ENCODE measurements at regions not wholly inside any gene's neighbourhood (a gene's known extent, or its start where the extent isn't known, plus 50 kb on each side); places are given as distances from the start of the nearest gene placed in this dataset.

- no peaks in the 10 kb centered on the region for H3K36me3 Mint-ChIP-seq (ENCODE audit: insufficient read depth in 1 of 3, low read depth in 3 of 3)
- Histone ChIP-seq H2BK15ac (ENCODE audit: low read depth, low read length) (no peak overlapping the region), H3K9me3 (ENCODE audit: control insufficient read depth, low read depth, low read length) (no peaks in the 10 kb centered on the region), H4K8ac (replicated peaks; ENCODE audit: insufficient read length, low read depth, low read length) (no peak overlapping the region), H3K14ac (ENCODE audit: insufficient read depth, low read length) (no peak overlapping the region), H3K23ac (ENCODE audit: insufficient read length, low read depth, low read length) (no peak overlapping the region), H2BK12ac (ENCODE audit: insufficient read length, low read depth, low read length) (no peak overlapping the region), H3K4me1 (ENCODE audit: insufficient read depth, low read length) (peaks cover 4% of the 10 kb centered on the region; the same call in 1 of the 2 replicates), H2AFZ (ENCODE audit: low read length) (no peak overlapping the region), H4K91ac (ENCODE audit: insufficient read length, low read depth, low read length) (no peak overlapping the region), H3K79me1 (ENCODE audit: insufficient read depth, low read depth, low read length, poor library complexity, severe bottlenecking) (no peaks in the 10 kb centered on the region), H2BK120ac (ENCODE audit: low read depth, low read length, poor library complexity, severe bottlenecking) (no peak overlapping the region), H4K20me1 (ENCODE audit: control insufficient read depth, insufficient read depth, insufficient read length) (no peaks in the 10 kb centered on the region), H3K4ac (ENCODE audit: low read depth, low read length) (no peak overlapping the region), H2BK5ac (ENCODE audit: insufficient read length, low read length) (no peak overlapping the region), H3K56ac (ENCODE audit: insufficient read length, low read depth, low read length) (no peak overlapping the region), H2BK20ac (ENCODE audit: low read depth, low read length, poor library complexity, severe bottlenecking) (no peak overlapping the region), H3K18ac (ENCODE audit: insufficient read length, low read depth, low read length) (no peak overlapping the region), H3K27ac (ENCODE audit: insufficient read length, low read depth, low read length) (no peak overlapping the region), H2AK5ac (ENCODE audit: insufficient read length, low read length) (no peak overlapping the region), H3K9ac (ENCODE audit: extremely low read depth, insufficient read length, low read length) (no peak overlapping the region), H3K4me2 (ENCODE audit: insufficient read depth, insufficient read length, low read length) (no peak overlapping the region), H3K79me2 (ENCODE audit: insufficient read depth, low read length) (no peaks in the 10 kb centered on the region), H3K27me3 (ENCODE audit: insufficient read depth, low read length) (no peaks in the 10 kb centered on the region), H4K5ac (ENCODE audit: insufficient read length, low read depth, low read length) (no peak overlapping the region), H3K23me2 (ENCODE audit: insufficient read length, low read depth, low read length, poor library complexity, severe bottlenecking) (no peaks in the 10 kb centered on the region), H3T11ph (ENCODE audit: low read length) (no peak overlapping the region)
- H3K27me3 Mint-ChIP-seq (ENCODE audit: low read depth): no peaks in the 10 kb centered on the region; the same call in 1 of the 2 replicates
- no peak for TF ChIP-seq CTCF (conservative IDR thresholded peaks at IDR 0.05)
- H3K4me3 Mint-ChIP-seq: no peak overlapping the region
- H3K27ac Mint-ChIP-seq: no peak overlapping the region
- H3K4me1 Mint-ChIP-seq: peaks cover 4 to 8% of the 10 kb centered on the region in 2 experiments; a peak in 2 of 4 replicates
- no CpG with 5 or more reads among the region's 2 CpGs for WGBS (ENCODE audit: extremely low coverage, insufficient read length, low lambda C conversion rate)
- DNase-seq: no peak
- H3K9me3 Mint-ChIP-seq: no peaks in the 10 kb centered on the region; a peak in 2 of 5 replicates
Measured at GRCh38 chr5:6084836-6085235, 293.5 kb downstream of the MED10 start.
